Neutrophil (primary cell): ENCODE measurements at regions not wholly inside any gene's neighbourhood (a gene's known extent, or its start where the extent isn't known, plus 50 kb on each side); places are given as distances from the start of the nearest gene placed in this dataset.
"Not testable (repeated sequence)": the region's sequence is repeated elsewhere in the genome, so short reads cannot be mapped to it uniquely, and the experiment has no call there.

Experiments
- H3K27ac ChIP-seq: fragments of 200-600 bp; sonication (generic); 2 replicates; pipeline ENCODE4 v1.5.1; 2016; ENCODE audit warnings: mild to moderate bottlenecking, moderate library complexity
- H3K27me3 ChIP-seq: fragments of 200-600 bp; sonication (generic); 2 replicates; pipeline ENCODE4 v1.6.0; 2016; ENCODE audit warnings: mild to moderate bottlenecking
- H3K36me3 ChIP-seq: fragments of 200-600 bp; sonication (generic); 2 replicates; pipeline ENCODE4 v1.5.1; 2017
- H3K4me1 ChIP-seq, 2 experiments: fragments of 200-600 bp in 1 of 2; sonication (generic) in 1 of 2; 1 replicate in 1 of 2; 2 replicates in 1 of 2; pipeline versions ENCODE4 v1.5.1 to v1.6.1; 2013 to 2016; ENCODE audit warnings: low read depth in 1 of 2, low read length in 1 of 2, mild to moderate bottlenecking in 1 of 2, moderate library complexity in 1 of 2; ENCODE audit not compliant: control insufficient read depth in 1 of 2, insufficient read depth in 1 of 2
- H3K4me3 ChIP-seq, 2 experiments: fragments of 200-600 bp in 1 of 2; sonication (generic) in 1 of 2; 1 replicate in 1 of 2; 2 replicates in 1 of 2; pipeline ENCODE4 v1.5.1; 2013 to 2016; ENCODE audit warnings: low read depth in 1 of 2, low read length in 1 of 2, mild to moderate bottlenecking in 1 of 2, moderate library complexity in 1 of 2
- H3K9me3 ChIP-seq: fragments of 200-600 bp; sonication (generic); 2 replicates; pipeline ENCODE4 v1.5.1; 2016
- CTCF ChIP-seq: fragments of 200-600 bp; sonication (generic); IDR thresholded peaks from 2 replicates; pipeline ENCODE4 v1.5.1; 2016; ENCODE audit warnings: antibody characterized with exemption

- not testable (repeated sequence) for H3K4me1 ChIP-seq, H3K36me3 ChIP-seq, H3K27ac ChIP-seq, H3K27me3 ChIP-seq, H3K4me3 ChIP-seq, H3K9me3 ChIP-seq
Measured at GRCh38 chr14:106722813-106723687, 1196.7 kb downstream of the TMEM121 start.

DNA sequence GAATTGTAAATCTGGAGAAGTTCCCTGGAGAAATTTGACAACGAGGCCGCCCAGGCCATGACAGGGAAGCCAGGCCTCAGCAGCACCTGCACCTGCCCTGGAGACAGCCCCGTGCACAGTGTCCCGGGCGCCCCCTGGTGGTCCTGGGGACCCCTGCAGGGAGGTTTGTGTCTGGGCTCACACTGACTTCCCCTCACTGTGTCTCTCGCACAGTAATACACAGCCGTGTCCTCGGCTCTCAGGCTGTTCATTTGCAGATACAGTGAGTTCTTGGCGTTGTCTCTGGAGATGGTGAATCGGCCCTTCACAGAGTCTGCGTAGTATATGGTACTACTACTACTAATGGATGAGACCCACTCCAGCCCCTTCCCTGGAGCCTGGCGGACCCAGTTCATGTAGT is 1201.6 kb downstream of the TMEM121 start:
- H3K27me3 ChIP-seq, H3K9me3 ChIP-seq, H3K36me3 ChIP-seq, H3K27ac ChIP-seq, H3K4me1 ChIP-seq, H3K4me3 ChIP-seq: not testable (repeated sequence)

- no peak for TF ChIP-seq CTCF
- Histone ChIP-seq H3K27me3 (no peaks in the 10 kb centered on the region), H3K4me3 (no peak overlapping the region), H3K9me3 (no peaks in the 10 kb centered on the region), H3K36me3 (no peaks in the 10 kb centered on the region), H3K4me1 (no peaks in the 10 kb centered on the region), H3K27ac (no peak overlapping the region)
Measured at GRCh38 chr14:106728611-106729010, 1202.2 kb downstream of the TMEM121 start.

DNA sequence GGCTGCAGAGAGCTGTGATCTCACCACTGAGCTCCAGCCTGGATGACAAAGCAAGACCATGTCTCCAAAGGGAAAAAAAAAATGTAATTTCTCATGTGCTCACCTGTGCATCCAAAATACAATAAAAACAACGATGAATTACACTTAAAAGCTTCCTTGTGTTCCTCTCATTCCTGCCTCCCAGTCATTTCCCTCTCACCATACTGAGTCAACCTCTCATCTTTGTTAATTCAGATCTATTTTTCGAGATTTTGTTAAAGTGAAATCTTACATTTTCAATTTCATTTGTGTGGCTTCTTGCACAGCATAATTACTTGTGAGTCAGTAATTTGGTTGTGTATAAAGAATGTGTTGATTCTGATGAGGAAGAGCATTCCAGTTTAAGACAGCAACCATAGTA is 1203.2 kb downstream of the TMEM121 start:
- no peaks in the 10 kb centered on the region for H3K27me3 ChIP-seq
- H3K36me3 ChIP-seq, result no peaks in the 10 kb centered on the region
- H3K27ac ChIP-seq, result no peak overlapping the region
- no peaks in the 10 kb centered on the region for H3K9me3 ChIP-seq
- TF ChIP-seq CTCF, result no peak
- H3K4me1 ChIP-seq, result no peaks in the 10 kb centered on the region
- no peak overlapping the region for H3K4me3 ChIP-seq

DNA sequence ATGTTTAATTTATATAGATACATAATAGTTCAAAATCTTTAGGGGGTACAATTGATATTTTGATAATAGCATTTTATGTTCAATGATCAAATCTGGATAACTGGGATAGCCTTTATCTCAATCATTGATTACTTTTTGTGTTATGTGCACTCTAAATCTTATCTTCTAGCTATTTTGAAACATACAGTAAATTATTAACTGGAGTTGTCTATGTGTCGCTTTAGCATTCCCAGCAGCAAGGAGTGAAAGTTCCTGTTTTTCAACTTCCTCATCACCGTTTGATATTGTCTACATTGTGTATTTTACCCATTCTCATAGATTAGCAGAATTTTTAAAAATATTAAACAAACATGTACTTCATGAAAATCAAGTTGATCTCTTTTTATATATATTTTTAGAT is 1207.4 kb downstream of the TMEM121 start:
- Histone ChIP-seq H3K4me3 (no peak overlapping the region), H3K4me1 (no peaks in the 10 kb centered on the region), H3K9me3 (no peaks in the 10 kb centered on the region), H3K36me3 (no peaks in the 10 kb centered on the region), H3K27ac (no peak overlapping the region), H3K27me3 (no peaks in the 10 kb centered on the region)
- TF ChIP-seq CTCF, result no peak

- Histone ChIP-seq H3K27me3 (no peaks in the 10 kb centered on the region), H3K27ac (no peak overlapping the region), H3K4me1 (no peaks in the 10 kb centered on the region), H3K9me3 (no peaks in the 10 kb centered on the region), H3K4me3 (no peak overlapping the region), H3K36me3 (no peaks in the 10 kb centered on the region)
- no peak for TF ChIP-seq CTCF
Measured at GRCh38 chr14:106737021-106737420, 1210.6 kb downstream of the TMEM121 start.
